Fibroblast of skin of left biceps (primary cell): ENCODE measurements at regions not wholly inside any gene's neighbourhood (a gene's known extent, or its start where the extent isn't known, plus 50 kb on each side); places are given as distances from the start of the nearest gene placed in this dataset.

Source experiments
- DNase-seq, 2 experiments: peaks; one replicate each; pipeline ENCODE4 v3.0.0-alpha.2; 2013; ENCODE audit warnings: low read depth in 2 of 2

DNA sequence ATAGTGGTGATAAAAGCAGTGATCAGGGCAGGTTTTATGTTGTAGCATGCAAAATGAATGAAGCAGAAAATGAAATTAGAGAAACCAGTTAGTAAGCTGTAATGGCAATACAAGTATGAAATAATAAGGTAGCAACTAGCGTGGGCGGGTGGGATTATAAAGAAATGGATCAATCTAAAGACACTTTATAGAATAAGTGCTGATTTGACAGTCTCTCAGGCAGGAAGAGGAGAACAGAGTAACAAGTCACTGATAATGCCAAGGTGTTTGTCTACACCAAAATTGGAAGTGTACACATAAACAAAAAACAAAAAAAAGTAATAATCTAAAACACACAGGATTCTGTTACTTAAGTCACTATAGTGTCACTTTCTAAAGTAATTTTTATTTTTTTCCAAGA, 51.0 kb upstream of the PCBP1 start:
- no peak for DNase-seq

GRCh38 chr2:70035344-70035844, 51.9 kb upstream of the PCBP1 start:
- DNase-seq: no peak

DNA sequence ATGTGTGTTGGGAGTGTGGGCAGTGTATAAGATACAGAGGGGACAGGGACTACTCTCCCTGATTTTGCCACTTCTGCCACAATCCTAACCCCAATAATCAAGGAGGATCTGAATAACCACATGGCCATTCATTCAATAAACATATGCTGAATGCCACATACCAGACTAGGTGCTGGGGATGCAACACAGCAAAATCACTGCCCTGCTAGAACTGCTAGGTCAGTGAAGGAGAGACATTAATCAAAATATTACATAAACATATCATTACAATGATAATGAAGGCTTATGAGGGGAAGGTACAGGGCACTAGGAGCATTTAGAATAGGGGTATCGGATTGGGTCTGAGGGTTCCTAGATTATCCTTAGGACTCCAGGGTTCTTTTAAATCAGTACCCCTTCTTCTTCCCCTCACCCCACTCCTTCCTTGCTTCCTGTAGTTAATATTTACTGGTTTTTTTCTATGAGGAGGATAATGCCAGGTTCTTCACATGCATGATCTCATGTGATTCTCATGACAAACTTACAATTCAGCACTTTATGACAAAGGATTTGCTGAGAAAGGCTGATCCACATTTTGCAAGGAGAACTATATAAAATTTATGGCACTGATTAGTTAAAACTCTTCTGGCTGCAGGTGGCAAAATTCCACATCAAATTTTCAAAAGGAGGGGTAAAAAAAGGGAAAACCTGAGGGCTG, 56.4 kb upstream of the PCBP1 start:
- DNase-seq: no peak

GRCh38 chr2:70029814-70030409, 57.4 kb upstream of the PCBP1 start:
- DNase-seq: peak; percentile 25 to 40

GRCh38 chr2:70024284-70024683, 62.9 kb upstream of the ASPRV1 start:
- no peak for DNase-seq

DNA sequence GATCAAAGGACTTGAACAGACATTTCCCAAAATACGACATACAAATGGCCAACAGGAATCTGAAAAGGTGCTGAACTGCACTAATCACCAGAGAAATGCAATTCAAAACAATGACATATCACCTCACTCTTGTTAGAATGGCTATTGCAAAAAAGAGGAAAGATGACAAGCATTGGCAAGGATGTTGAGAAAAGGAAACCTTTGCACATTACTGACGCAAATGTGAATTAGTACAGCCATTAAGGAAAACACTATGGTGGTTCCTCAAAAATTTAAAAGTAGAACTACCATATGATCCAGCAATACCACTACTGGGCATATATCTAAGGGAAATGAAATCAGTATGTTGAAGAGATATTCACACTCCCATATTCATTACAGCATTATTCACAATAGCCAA, 57.7 kb upstream of the ASPRV1 start:
- no peak for DNase-seq

DNA sequence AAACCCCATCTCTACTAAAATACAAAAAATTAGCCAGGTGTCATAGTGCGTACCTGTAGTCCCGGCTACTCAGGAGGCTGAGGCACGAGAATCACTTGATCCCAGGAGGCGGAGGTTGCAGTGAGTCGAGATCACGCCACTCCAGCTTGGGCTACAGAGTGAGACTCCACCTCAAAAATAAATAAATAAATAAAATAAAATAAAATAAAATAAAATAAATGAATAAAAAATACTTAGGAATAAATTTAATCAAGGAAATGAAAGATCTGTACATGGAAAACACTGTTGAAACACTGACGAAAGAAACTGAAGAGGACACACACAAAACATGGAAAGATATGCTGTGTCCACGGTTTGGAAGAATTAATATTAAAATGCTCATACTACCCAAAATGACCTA, 56.5 kb upstream of the ASPRV1 start:
- no peak for DNase-seq

DNA sequence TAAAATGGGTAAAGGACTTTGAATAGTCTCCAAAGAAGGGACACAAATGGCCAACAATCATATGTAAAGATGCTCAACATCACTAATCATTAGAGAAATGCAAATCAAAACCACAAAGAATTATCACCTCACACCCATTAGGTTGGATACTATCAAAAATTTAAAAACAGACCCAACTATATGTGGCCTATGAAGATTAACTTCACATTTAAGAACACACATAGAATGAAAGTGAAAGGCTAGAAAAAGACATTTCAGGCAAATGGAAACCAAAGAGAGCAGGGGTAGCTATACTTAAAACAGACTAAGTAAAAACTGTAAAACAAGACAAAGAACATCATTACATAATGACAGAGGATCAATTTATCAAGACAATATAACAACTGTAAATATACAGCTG, 53.5 kb upstream of the ASPRV1 start:
- no peak for DNase-seq

DNA sequence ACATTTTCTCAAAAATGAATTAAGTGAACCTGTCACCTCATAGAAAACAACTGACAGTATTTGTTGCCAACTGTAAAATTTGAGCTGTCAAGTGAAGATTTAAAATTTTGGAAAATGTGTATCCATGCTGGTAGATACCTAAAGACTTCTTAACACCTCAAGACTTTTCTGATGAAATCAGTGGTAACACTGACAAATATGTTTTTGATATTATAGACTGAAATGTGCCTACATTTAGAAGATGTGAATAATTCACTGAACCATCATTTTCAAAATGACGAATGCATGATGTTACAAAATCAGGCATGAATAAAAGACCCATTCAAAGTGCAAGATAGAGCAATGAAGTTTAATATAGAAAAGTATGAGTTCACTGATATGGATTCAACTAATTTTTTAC, 51.5 kb upstream of the ASPRV1 start:
- DNase-seq: no peak

- DNase-seq: no peak
Measured at GRCh38 chr2:70011786-70012185, 50.4 kb upstream of the ASPRV1 start.

DNA sequence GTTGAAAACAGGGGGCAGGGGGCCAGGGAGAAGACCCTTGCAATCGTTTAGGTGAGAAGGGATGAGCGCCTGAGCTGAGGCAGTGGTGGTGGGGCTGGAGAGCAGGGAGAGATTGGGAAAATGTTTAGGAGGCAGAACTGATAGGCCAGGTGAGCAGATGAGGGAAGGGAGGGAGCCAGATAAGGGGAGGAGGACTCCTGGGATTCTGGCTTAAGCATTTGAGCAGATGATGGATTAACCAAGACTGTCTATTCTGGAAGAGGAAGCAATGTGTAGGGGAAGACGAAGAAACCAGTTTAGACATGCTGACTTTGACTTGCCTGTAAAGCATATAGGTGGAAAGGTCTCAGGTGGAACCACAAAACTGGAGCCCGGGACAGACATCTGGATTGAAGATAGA, 49.9 kb upstream of the ASPRV1 start:
- DNase-seq: no peak
